NCI-H146 treated with DMSO at 0.1 percent for 48 hours (cell line): ENCODE measurements at regions not wholly inside any gene's neighbourhood (a gene's known extent, or its start where the extent isn't known, plus 50 kb on each side); places are given as distances from the start of the nearest gene placed in this dataset.

ENCODE experiments used
- DNase-seq: peaks from one replicate; lab custom pipeline; 2025; ENCODE audit not compliant: unreplicated experiment; lab: John Stamatoyannopoulos, UW

- no peak for DNase-seq
These were observed 91.3 kb upstream of the TNFAIP3 start for GRCh38 chr6:137775720-137776119.

GRCh38 chr6:137776256-137776655 is 90.8 kb upstream of the TNFAIP3 start:
- DNase-seq = no peak

GRCh38 chr6:137776786-137777686 is 90.0 kb upstream of the TNFAIP3 start:
- no peak for DNase-seq

- no peak for DNase-seq
These were observed 89.4 kb upstream of the TNFAIP3 start for GRCh38 chr6:137777687-137778075.

GRCh38 chr6:137779982-137780381 is 87.1 kb upstream of the TNFAIP3 start:
- DNase-seq = no peak

- no peak for DNase-seq
These were observed 86.5 kb upstream of the TNFAIP3 start for GRCh38 chr6:137780447-137781034.

GRCh38 chr6:137781639-137782038 is 85.4 kb upstream of the TNFAIP3 start:
- no peak for DNase-seq

GRCh38 chr6:137782166-137783039 is 84.7 kb upstream of the TNFAIP3 start:
- DNase-seq = no peak

- DNase-seq = no peak
These were observed 83.3 kb upstream of the TNFAIP3 start for GRCh38 chr6:137783710-137784109.

GRCh38 chr6:137784583-137784982 is 82.5 kb upstream of the TNFAIP3 start:
- no peak for DNase-seq

GRCh38 chr6:137787016-137787415 is 80.0 kb upstream of the TNFAIP3 start:
- no peak for DNase-seq

- DNase-seq = no peak
These were observed 78.8 kb upstream of the TNFAIP3 start for GRCh38 chr6:137788248-137788647.

GRCh38 chr6:137791281-137792159 is 75.5 kb upstream of the TNFAIP3 start:
- DNase-seq = no peak

GRCh38 chr6:137792160-137793033 is 74.7 kb upstream of the TNFAIP3 start:
- no peak for DNase-seq

GRCh38 chr6:137793805-137794515 is 73.1 kb upstream of the TNFAIP3 start:
- DNase-seq = no peak

GRCh38 chr6:137794516-137795201 is 72.4 kb upstream of the TNFAIP3 start:
- DNase-seq = no peak

- DNase-seq = no peak
These were observed 71.6 kb upstream of the TNFAIP3 start for GRCh38 chr6:137795501-137795900.

GRCh38 chr6:137798261-137798660 is 68.8 kb upstream of the TNFAIP3 start:
- no peak for DNase-seq
